Stimulated activated memory B cell treated with anti-CD40 and anti-IgM and Interleukin-4, amounts not matched to agents 10 μg/mL and 1 μg/mL and 100 μg/mL, for 72 hours (primary cell): ENCODE measurements at regions not wholly inside any gene's neighbourhood (a gene's known extent, or its start where the extent isn't known, plus 50 kb on each side); places are given as distances from the start of the nearest gene placed in this dataset.
"Not testable (repeated sequence)": the region's sequence is repeated elsewhere in the genome, so short reads cannot be mapped to it uniquely, and the experiment has no call there.

Source experiments
- ATAC-seq: fragments of 150-1000 bp; cut with Tn5 transposase; 2 replicates; pipeline ENCODE4 v1.10.0; 2021
- H3K27ac Mint-ChIP-seq: one replicate; pipeline ENCODE4 v1.8.0; 2022; ENCODE audit warnings: mild to moderate bottlenecking, mixed read lengths
- H3K27me3 Mint-ChIP-seq: one replicate; pipeline ENCODE4 v1.8.0; 2022; ENCODE audit warnings: mixed read lengths
- H3K36me3 Mint-ChIP-seq: one replicate; pipeline ENCODE4 v1.8.0; 2022; ENCODE audit warnings: mixed read lengths
- H3K4me1 Mint-ChIP-seq: one replicate; pipeline ENCODE4 v1.8.0; 2022; ENCODE audit warnings: mixed read lengths
- H3K4me3 Mint-ChIP-seq: one replicate; pipeline ENCODE4 v1.8.0; 2022; ENCODE audit warnings: mild to moderate bottlenecking, moderate library complexity, mixed read lengths
- H3K9me3 Mint-ChIP-seq: one replicate; pipeline ENCODE4 v1.8.0; 2022; ENCODE audit warnings: mixed read lengths

DNA sequence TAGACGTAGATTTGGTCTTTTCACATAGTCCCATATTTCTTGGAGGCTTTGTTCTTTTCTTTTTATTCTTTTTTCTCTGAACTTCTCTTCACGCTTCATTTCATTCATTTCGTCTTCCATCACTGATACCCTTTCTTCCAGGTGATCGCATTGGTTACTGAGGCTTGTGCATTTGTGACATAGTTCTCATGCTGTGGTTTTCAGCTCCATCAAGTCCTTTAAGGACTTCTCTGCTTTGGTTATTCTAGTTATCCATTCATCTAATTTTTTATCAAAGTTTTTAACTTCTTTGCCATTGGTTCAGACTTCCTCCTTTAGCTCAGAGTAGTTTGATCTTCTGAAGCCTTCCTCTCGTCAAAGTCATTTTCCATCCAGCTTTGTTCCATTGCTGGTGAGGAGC is 125.8 kb downstream of the PRL start:
- H3K27me3 Mint-ChIP-seq, H3K4me3 Mint-ChIP-seq, H3K27ac Mint-ChIP-seq, H3K36me3 Mint-ChIP-seq, H3K4me1 Mint-ChIP-seq, ATAC-seq: not testable (repeated sequence)
- peaks cover 21% of the 10 kb centered on the region for H3K9me3 Mint-ChIP-seq

DNA sequence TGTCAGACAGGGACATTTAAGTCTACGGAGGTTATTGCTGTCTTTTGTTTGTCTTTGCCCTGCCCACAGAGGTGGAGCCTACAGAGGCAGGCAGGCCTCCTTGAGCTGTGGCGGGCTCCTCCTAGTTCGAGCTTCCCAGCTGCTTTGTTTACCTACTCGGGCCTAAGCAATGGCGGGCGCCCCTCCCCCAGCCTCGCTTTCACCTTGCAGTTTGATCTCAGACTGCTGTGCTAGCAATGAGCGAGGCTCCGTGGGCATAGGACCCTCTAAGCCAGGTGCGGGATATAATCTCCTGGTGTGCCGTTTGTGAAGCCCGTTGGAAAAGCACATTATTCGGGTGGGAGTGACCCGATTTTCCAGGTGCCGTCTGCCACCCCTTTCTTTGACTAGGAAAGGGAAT is 125.0 kb downstream of the PRL start:
- not testable (repeated sequence) for H3K4me3 Mint-ChIP-seq, H3K27ac Mint-ChIP-seq, H3K27me3 Mint-ChIP-seq, H3K4me1 Mint-ChIP-seq, H3K36me3 Mint-ChIP-seq, ATAC-seq
- H3K9me3 Mint-ChIP-seq, result peaks cover 21% of the 10 kb centered on the region

DNA sequence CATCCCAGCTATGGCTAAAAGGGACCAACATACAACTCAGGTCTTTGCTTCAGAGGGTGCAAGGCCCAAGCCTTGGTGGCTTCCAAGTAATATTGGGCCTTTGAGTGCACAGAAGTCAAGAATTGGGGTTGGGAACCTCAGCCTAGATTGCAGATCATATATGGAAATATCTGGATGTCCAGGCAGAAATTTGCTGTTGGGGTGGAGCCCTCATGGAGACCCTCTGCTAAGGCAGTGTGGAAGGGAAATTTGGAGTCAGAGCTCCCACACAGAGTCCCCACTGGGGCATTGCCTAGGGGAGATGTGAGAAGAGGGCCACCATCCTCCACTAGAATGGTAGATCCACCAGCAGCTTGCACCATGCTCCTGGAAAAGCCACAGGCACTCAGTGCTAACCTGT is 123.5 kb downstream of the PRL start:
- Mint-ChIP-seq H3K9me3 (peaks cover 27% of the 10 kb centered on the region), H3K27me3 (no peaks in the 10 kb centered on the region), H3K36me3 (peaks cover 7% of the 10 kb centered on the region)

DNA sequence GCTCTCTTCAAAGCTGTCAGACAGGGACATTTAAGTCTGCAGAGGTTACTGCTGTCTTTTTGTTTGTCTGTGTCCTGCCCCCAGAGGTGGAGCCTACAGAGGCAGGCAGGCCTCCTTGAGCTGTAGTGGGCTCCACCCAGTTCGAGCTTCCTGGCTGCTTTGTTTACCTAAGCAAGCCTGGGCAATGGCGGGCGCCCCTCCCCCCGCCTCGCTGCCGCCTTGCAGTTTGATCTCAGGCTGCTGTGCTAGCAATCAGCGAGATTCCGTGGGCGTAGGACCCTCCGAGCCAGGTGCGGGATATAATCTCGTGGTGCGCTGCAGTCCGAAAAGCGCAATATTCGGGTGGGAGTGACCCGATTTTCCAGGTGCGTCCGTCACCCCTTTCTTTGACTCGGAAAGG is 116.6 kb downstream of the PRL start:
- not testable (repeated sequence) for H3K27ac Mint-ChIP-seq, H3K27me3 Mint-ChIP-seq, H3K36me3 Mint-ChIP-seq, ATAC-seq, H3K4me3 Mint-ChIP-seq, H3K4me1 Mint-ChIP-seq
- peaks cover 36% of the 10 kb centered on the region for H3K9me3 Mint-ChIP-seq

More for the DNA sequence above, 123.5 kb downstream of the PRL start:
- Mint-ChIP-seq H3K4me1 (no peaks in the 10 kb centered on the region), H3K27ac (no peak overlapping the region), H3K4me3 (no peak overlapping the region)
- no peak for ATAC-seq

DNA sequence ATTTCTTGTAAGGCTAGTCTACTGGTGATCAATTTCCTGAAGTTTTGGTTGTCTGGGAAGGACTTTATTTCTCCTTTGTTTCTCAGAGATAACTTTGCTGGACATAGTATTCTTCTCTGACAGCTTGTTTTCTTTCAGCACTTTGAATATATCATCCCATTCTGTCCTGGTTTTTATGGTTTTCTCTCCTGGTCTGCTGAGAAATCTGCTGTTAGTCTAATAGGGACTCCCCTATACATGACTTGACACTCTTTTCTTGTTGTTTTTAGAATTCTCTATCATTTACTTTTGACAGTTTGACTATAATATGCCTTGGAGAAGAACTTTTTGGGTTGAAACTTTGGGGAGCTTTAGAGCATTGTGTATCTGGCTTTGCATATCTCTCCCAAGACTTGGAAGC is 112.5 kb downstream of the PRL start:
- ATAC-seq, result no peak
- Mint-ChIP-seq H3K36me3 (no peaks in the 10 kb centered on the region), H3K4me3 (no peak overlapping the region), H3K27ac (no peak overlapping the region), H3K4me1 (no peaks in the 10 kb centered on the region), H3K27me3 (no peaks in the 10 kb centered on the region), H3K9me3 (peaks cover 31% of the 10 kb centered on the region)

DNA sequence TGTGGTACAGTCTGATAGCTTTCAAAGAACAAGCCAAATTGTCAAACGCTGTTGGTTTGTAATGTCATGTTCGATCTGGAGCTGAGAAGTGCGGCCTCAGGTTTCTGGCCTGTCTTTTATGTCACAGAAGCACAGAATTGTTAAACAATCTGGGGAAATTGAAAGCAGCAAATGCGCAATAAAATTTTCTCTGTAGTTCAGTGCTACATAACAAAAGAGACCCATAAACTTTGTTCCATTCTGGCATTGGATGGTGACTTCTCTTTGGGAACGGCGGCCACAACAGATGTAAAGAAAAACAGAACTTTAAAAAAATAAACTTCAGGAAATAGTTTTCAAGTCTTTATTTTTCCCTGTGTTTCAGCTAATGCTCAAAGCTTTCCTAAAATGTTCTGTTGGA is 106.9 kb downstream of the PRL start:
- H3K27me3 Mint-ChIP-seq, result no peaks in the 10 kb centered on the region
- H3K27ac Mint-ChIP-seq, result no peak overlapping the region
- peaks cover 4% of the 10 kb centered on the region for H3K9me3 Mint-ChIP-seq
- no peaks in the 10 kb centered on the region for H3K4me1 Mint-ChIP-seq
- H3K36me3 Mint-ChIP-seq, result no peaks in the 10 kb centered on the region
- ATAC-seq, result no peak
- H3K4me3 Mint-ChIP-seq, result no peak overlapping the region

DNA sequence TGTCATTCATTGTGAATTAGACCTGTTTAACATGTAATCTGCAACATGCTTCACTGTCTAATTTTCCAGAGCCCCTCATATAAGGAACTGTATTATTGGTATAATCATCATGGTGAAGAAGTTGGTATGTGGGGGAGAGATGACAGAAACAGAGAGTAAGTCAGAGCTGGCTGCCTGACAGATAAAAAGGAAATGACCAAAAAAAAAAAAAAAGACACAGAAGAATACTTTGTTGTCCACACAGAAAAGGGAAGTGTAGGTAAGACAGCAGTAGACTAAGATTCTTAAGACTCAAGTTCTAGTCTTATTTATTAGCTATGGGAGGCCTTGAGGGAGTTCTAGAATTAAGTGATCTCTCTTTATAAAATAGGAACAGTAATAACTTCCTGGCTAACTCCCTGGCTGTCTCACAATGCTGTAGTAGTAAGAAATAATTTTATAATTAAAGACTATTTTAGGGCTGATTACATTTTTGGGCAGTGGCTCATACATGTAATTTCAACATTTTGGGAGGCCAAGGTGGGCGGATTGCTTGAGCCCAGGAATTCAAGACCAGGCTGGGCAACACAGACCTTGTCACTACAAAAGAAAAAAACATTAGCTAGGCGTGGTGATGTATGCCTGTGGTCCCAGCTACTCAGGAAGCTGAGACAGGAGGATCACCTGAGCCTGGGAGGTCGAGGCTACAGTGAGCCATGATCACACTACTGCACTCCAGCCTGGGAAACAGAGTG is 102.5 kb downstream of the PRL start:
- peaks cover 4% of the 10 kb centered on the region for H3K9me3 Mint-ChIP-seq
- ATAC-seq, result no peak
- no peak overlapping the region for H3K4me3 Mint-ChIP-seq
- no peaks in the 10 kb centered on the region for H3K27me3 Mint-ChIP-seq
- no peak overlapping the region for H3K27ac Mint-ChIP-seq
- no peaks in the 10 kb centered on the region for H3K4me1 Mint-ChIP-seq
- H3K36me3 Mint-ChIP-seq, result no peaks in the 10 kb centered on the region

DNA sequence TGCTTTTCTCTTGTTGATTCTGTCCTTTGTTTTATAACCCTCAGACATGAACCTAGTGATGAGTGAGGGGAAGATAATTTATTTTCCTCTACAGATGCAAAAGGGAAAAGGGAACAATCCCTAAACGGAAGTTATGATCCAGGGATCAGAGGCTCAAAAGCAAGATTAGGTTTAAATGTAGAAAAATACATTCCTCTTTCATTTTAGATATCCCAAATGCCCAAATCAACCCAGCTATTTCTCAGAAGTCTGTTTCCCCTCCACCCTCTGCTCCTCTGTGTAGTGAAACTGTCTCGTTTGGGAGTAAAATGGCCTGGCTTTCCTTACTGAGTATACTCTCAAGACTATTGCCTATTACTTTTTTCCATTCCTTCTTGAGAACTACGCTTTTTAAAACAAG is 97.1 kb downstream of the PRL start:
- no peaks in the 10 kb centered on the region for H3K27me3 Mint-ChIP-seq
- no peak overlapping the region for H3K4me3 Mint-ChIP-seq
- H3K4me1 Mint-ChIP-seq, result no peaks in the 10 kb centered on the region
- H3K36me3 Mint-ChIP-seq, result no peaks in the 10 kb centered on the region
- peaks cover 4% of the 10 kb centered on the region for H3K9me3 Mint-ChIP-seq
- no peak for ATAC-seq
- H3K27ac Mint-ChIP-seq, result no peak overlapping the region

DNA sequence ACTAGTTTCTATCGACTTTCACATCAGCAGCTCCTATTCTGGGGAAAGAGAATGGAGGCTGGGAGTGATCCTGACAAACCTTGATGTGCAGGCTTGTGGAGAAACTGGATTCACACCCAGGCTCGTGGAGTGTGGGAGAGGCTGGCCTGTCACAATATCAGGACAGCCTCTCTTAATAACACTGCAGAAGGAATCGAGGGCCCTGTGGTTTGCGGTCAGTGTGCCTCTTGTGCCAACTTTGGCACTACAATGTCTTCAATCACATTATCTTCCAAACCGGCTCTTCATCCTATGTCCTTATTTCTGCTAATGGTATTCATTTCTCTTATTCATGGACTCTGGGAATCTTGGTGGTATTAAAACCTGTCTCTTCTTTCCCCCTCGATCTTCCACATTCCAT is 92.7 kb downstream of the PRL start:
- Mint-ChIP-seq H3K27me3 (no peaks in the 10 kb centered on the region), H3K4me3 (no peak overlapping the region), H3K27ac (no peak overlapping the region), H3K36me3 (no peaks in the 10 kb centered on the region), H3K9me3 (no peaks in the 10 kb centered on the region), H3K4me1 (no peaks in the 10 kb centered on the region)
- no peak for ATAC-seq

DNA sequence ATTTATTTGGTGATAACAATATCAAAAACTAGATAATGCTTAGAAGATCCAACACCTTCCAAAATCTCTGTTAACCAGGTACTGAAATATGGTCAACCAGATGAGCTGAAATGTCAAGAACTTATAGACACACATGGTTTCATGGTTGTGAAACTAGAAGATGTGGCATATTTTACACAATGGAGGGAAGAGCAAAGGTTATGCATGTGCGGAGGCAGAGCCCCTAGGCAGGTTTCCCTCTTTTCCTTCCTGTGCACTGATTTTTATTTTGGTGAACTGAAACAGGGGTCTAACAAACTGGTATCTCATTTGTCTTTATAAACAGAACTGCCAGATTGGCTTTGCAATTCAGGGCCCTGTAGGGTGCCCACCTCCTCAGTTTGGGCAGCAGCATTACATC is 91.6 kb downstream of the PRL start:
- no peak for ATAC-seq
- Mint-ChIP-seq H3K4me3 (no peak overlapping the region), H3K9me3 (no peaks in the 10 kb centered on the region), H3K27me3 (no peaks in the 10 kb centered on the region), H3K4me1 (no peaks in the 10 kb centered on the region), H3K36me3 (no peaks in the 10 kb centered on the region), H3K27ac (no peak overlapping the region)

DNA sequence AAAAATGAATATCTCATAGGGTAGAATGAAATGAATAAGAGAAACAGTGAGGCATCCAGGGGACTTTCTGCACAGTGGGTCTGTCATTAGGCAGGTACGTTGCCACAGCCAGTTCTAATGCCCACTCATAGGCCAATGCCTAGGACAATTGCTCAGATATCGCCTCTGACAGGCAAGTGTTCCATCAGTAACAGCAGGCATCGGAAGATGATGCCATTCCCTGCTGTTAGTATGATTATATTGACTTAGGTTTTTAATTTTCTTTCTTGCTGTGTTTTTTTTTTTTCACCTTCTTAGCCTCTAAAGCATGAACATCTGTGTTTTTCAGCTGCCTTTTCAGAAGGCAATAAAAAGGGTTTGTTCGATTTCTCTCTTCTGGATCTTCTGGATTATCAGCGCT is 90.7 kb downstream of the PRL start:
- H3K36me3 Mint-ChIP-seq, result no peaks in the 10 kb centered on the region
- no peaks in the 10 kb centered on the region for H3K4me1 Mint-ChIP-seq
- H3K9me3 Mint-ChIP-seq, result no peaks in the 10 kb centered on the region
- H3K27ac Mint-ChIP-seq, result no peak overlapping the region
- no peak overlapping the region for H3K4me3 Mint-ChIP-seq
- no peaks in the 10 kb centered on the region for H3K27me3 Mint-ChIP-seq
- no peak for ATAC-seq

DNA sequence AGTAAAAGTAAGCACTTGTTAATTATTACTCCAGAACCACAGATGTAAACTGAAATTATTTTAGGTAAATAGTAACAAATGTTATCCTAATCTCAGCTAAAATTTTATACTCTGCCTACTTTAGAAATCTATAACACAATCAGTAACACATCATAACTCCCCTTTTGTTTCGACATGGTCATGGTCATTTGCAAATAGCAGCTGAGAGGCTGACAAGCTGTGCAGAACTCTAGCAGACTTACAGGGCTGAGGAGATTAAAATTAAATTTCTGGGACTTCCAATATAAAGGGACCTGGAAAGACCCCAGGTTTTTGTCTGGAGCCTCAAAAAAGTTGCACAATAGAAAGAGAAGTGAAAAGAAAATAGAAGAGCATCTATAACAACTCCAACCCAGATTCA is 88.8 kb downstream of the PRL start:
- no peaks in the 10 kb centered on the region for H3K27me3 Mint-ChIP-seq
- H3K36me3 Mint-ChIP-seq, result no peaks in the 10 kb centered on the region
- H3K4me3 Mint-ChIP-seq, result no peak overlapping the region
- no peak for ATAC-seq
- H3K27ac Mint-ChIP-seq, result no peak overlapping the region
- H3K9me3 Mint-ChIP-seq, result no peaks in the 10 kb centered on the region
- H3K4me1 Mint-ChIP-seq, result no peaks in the 10 kb centered on the region

DNA sequence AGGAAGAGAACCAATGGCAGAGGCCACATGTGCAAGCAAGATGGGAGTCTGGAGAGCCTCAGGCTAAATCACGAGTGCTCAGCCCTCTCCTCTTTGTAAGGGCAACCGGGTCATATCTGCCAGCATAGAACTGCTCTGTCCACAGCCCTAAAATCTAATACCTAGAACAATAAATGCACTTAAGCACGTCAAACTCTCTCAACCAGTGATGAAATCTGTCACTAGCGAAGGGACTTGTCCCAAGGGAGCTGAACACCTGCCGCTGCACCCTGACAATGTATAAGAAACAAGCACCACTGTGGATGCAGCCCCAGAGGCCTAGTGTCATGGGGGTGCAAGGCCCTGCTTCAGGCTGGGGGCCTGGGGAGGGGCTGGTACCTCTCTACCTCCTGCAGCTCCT is 82.5 kb downstream of the PRL start:
- Mint-ChIP-seq H3K27ac (no peak overlapping the region), H3K4me3 (no peak overlapping the region), H3K36me3 (no peaks in the 10 kb centered on the region), H3K9me3 (no peaks in the 10 kb centered on the region), H3K4me1 (no peaks in the 10 kb centered on the region), H3K27me3 (no peaks in the 10 kb centered on the region)
- no peak for ATAC-seq

DNA sequence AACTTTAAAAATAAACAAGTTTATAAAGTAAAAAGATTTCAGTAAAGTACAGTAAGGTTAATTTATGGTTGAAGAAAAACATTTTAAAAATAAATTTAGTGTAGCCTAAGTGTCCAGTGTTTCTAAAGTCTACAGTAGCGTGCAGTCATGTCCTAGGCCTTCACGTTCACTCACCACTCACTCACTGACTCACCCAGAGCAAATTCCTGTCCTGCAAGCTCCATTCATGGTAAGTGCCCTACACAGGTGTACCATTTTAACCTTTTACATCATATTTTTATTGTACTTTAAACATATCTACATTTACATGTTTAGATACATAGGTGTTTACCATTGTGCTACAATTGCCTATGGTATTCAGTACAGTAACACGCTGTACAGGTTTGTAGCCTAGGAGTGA is 81.4 kb downstream of the PRL start:
- not testable (repeated sequence) for H3K27me3 Mint-ChIP-seq, ATAC-seq, H3K9me3 Mint-ChIP-seq, H3K4me3 Mint-ChIP-seq, H3K36me3 Mint-ChIP-seq, H3K27ac Mint-ChIP-seq, H3K4me1 Mint-ChIP-seq

DNA sequence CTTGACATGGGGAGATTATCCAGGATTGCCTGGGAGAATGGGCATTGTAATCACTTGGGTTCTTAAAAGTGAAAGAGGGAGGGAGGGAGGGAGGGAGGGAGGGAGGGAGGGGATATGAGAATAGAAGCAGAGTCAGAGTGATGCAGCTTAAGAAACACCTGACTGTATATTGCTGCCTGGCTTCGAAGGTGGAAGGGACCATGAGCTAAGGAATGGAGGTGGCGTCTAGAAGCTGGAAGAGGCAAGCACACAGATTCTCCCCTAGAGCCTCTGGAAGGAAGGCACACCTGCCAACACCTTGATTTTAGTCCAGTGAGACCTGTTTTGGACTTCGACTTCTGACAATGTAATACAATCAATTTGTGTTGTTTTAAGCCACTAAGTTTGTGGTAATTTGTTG is 78.4 kb downstream of the PRL start:
- no peak overlapping the region for H3K4me3 Mint-ChIP-seq
- H3K27ac Mint-ChIP-seq, result no peak overlapping the region
- no peaks in the 10 kb centered on the region for H3K36me3 Mint-ChIP-seq
- H3K4me1 Mint-ChIP-seq, result no peaks in the 10 kb centered on the region
- no peak for ATAC-seq
- no peaks in the 10 kb centered on the region for H3K27me3 Mint-ChIP-seq
- H3K9me3 Mint-ChIP-seq, result peaks cover 7% of the 10 kb centered on the region

DNA sequence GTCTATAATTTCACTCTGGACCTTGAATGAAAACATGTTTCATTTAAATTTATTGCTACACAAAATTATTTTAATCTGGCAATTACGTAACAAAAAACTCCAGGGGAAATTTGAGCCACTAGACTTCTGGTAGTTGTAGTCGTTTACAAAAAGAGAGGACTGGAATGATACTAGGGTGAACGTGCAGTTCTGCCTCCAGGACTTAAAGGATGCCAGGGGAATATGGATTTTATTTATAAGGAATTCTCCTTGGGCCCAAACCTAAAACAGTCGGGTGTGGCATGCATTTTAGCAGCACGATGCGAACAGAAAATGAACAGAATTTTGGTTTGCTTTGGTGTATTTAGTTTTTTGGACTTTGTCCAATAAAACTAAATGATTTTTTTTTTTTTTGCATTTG is 76.9 kb downstream of the PRL start:
- no peaks in the 10 kb centered on the region for H3K4me1 Mint-ChIP-seq
- H3K27ac Mint-ChIP-seq, result no peak overlapping the region
- peaks cover 7% of the 10 kb centered on the region for H3K9me3 Mint-ChIP-seq
- H3K4me3 Mint-ChIP-seq, result no peak overlapping the region
- no peak for ATAC-seq
- no peaks in the 10 kb centered on the region for H3K27me3 Mint-ChIP-seq
- no peaks in the 10 kb centered on the region for H3K36me3 Mint-ChIP-seq

DNA sequence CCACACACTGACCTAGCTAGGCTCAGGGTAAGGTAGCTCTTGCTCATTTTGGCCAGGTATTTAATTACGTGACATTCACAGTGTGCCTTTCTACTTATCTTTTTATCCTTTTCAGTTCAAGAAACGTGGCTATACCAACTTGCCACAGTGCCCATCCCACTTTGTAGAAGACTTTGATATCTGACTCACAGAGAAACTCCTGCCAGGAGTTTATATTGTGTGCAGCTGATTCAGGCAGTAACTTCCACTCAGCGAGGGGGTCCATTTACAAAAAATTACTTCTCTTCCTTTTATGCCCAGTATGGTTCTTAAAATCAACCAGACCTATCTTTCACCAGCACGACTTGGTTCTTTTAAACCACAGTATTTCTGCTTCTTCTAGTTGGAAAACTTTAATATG is 75.6 kb downstream of the PRL start:
- Mint-ChIP-seq H3K36me3 (no peaks in the 10 kb centered on the region), H3K27ac (no peak overlapping the region), H3K4me1 (no peaks in the 10 kb centered on the region), H3K4me3 (no peak overlapping the region), H3K9me3 (peaks cover 7% of the 10 kb centered on the region), H3K27me3 (no peaks in the 10 kb centered on the region)
- no peak for ATAC-seq
